ENCODE measurements at regions not wholly inside any gene's neighbourhood (a gene's known extent, or its start where the extent isn't known, plus 50 kb on each side); places are given as distances from the start of the nearest gene placed in this dataset.
A peak's percentile ranks its signal among the peaks of the same experiment; 100 is the strongest.

- no peak overlapping the region for H2AFZ ChIP-seq (ENCODE audit: low read length)
- H3K79me2 ChIP-seq (ENCODE audit: insufficient read depth, low read length), result no peaks in the 10 kb centered on the region
- H4K20me1 ChIP-seq (ENCODE audit: insufficient read depth, low read length, poor library complexity, severe bottlenecking), result no peaks in the 10 kb centered on the region
- TF ChIP-seq CTCF (conservative IDR thresholded peaks at IDR 0.05; ENCODE audit: low read length) (no peak), EZH2phosphoT487 (IDR thresholded peaks at IDR 0.05; ENCODE audit: borderline replicate concordance) (no peak)
- peaks cover 4% of the 10 kb centered on the region for H3K4me1 ChIP-seq (ENCODE audit: insufficient read depth, low read length, poor library complexity, severe bottlenecking)
- no peaks in the 10 kb centered on the region for H3K27me3 ChIP-seq (ENCODE audit: insufficient read depth, low read length, poor library complexity, severe bottlenecking)
- H3K9me2 ChIP-seq (replicated peaks; ENCODE audit: low read depth, low read length), result no peaks in the 10 kb centered on the region
- no peak overlapping the region for H3K4me2 ChIP-seq (ENCODE audit: low read depth, low read length, poor library complexity, severe bottlenecking)
- no peaks in the 10 kb centered on the region for H3K36me3 ChIP-seq (ENCODE audit: insufficient read depth, low read length)
- H3K4me3 ChIP-seq (ENCODE audit: low read length, poor library complexity, severe bottlenecking), result no peak overlapping the region
- no peaks in the 10 kb centered on the region for H3K9me3 ChIP-seq (ENCODE audit: insufficient read depth, low read depth, low read length)
- no peak overlapping the region for H3K9ac ChIP-seq (ENCODE audit: low read depth, low read length, poor library complexity, severe bottlenecking)
- no peaks in the 10 kb centered on the region for H3F3A ChIP-seq (ENCODE audit: low read depth)
Measured at GRCh38 chr11:64445651-64446050, 86.7 kb downstream of the RPS6KA4 start.

- Histone ChIP-seq H3K9ac (ENCODE audit: low read depth, low read length, poor library complexity, severe bottlenecking) (no peak overlapping the region), H3K36me3 (ENCODE audit: insufficient read depth, low read length) (no peaks in the 10 kb centered on the region), H3K4me2 (ENCODE audit: low read depth, low read length, poor library complexity, severe bottlenecking) (no peak overlapping the region), H2AFZ (ENCODE audit: low read length) (no peak overlapping the region), H3K4me3 (ENCODE audit: low read length, poor library complexity, severe bottlenecking) (no peak overlapping the region), H3K79me2 (ENCODE audit: insufficient read depth, low read length) (no peaks in the 10 kb centered on the region), H3K4me1 (ENCODE audit: insufficient read depth, low read length, poor library complexity, severe bottlenecking) (peaks cover 4% of the 10 kb centered on the region), H3K9me2 (replicated peaks; ENCODE audit: low read depth, low read length) (no peaks in the 10 kb centered on the region), H3F3A (ENCODE audit: low read depth) (no peaks in the 10 kb centered on the region), H4K20me1 (ENCODE audit: insufficient read depth, low read length, poor library complexity, severe bottlenecking) (no peaks in the 10 kb centered on the region), H3K9me3 (ENCODE audit: insufficient read depth, low read depth, low read length) (no peaks in the 10 kb centered on the region), H3K27me3 (ENCODE audit: insufficient read depth, low read length, poor library complexity, severe bottlenecking) (no peaks in the 10 kb centered on the region)
- TF ChIP-seq EZH2phosphoT487 (IDR thresholded peaks at IDR 0.05; ENCODE audit: borderline replicate concordance), result no peak
- TF ChIP-seq CTCF (conservative IDR thresholded peaks at IDR 0.05; ENCODE audit: low read length), result no peak
Measured at GRCh38 chr11:64447831-64448598, 89.1 kb downstream of the RPS6KA4 start.

GRCh38 chr11:64448599-64449380, 89.8 kb downstream of the RPS6KA4 start:
- H3F3A ChIP-seq (ENCODE audit: low read depth), result no peaks in the 10 kb centered on the region
- H3K9ac ChIP-seq (ENCODE audit: low read depth, low read length, poor library complexity, severe bottlenecking), result no peak overlapping the region
- H3K4me1 ChIP-seq (ENCODE audit: insufficient read depth, low read length, poor library complexity, severe bottlenecking), result peaks cover 4% of the 10 kb centered on the region
- no peaks in the 10 kb centered on the region for H3K79me2 ChIP-seq (ENCODE audit: insufficient read depth, low read length)
- no peaks in the 10 kb centered on the region for H3K9me3 ChIP-seq (ENCODE audit: insufficient read depth, low read depth, low read length)
- peak overlapping the region; percentile 62 for H3K4me3 ChIP-seq (ENCODE audit: low read length, poor library complexity, severe bottlenecking)
- H2AFZ ChIP-seq (ENCODE audit: low read length), result peak overlapping the region; percentile 76
- H4K20me1 ChIP-seq (ENCODE audit: insufficient read depth, low read length, poor library complexity, severe bottlenecking), result no peaks in the 10 kb centered on the region
- TF ChIP-seq EZH2phosphoT487 (IDR thresholded peaks at IDR 0.05; ENCODE audit: borderline replicate concordance) (no peak), CTCF (conservative IDR thresholded peaks at IDR 0.05; ENCODE audit: low read length) (peak; percentile 77)
- H3K36me3 ChIP-seq (ENCODE audit: insufficient read depth, low read length), result no peaks in the 10 kb centered on the region
- H3K9me2 ChIP-seq (replicated peaks; ENCODE audit: low read depth, low read length), result no peaks in the 10 kb centered on the region
- H3K27me3 ChIP-seq (ENCODE audit: insufficient read depth, low read length, poor library complexity, severe bottlenecking), result no peaks in the 10 kb centered on the region
- H3K4me2 ChIP-seq (ENCODE audit: low read depth, low read length, poor library complexity, severe bottlenecking), result peak overlapping the region; percentile 75
